GM18507 (cell line): ENCODE measurements at regions not wholly inside any gene's neighbourhood (a gene's known extent, or its start where the extent isn't known, plus 50 kb on each side); places are given as distances from the start of the nearest gene placed in this dataset.
"Not testable (repeated sequence)": the region's sequence is repeated elsewhere in the genome, so short reads cannot be mapped to it uniquely, and the experiment has no call there.

Experiments used
- DNase-seq: peaks from one replicate; pipeline ENCODE4 v3.0.0; 2011; ENCODE audit warnings: low read depth; ENCODE audit not compliant: insufficient read length; ENCODE audit errors: extremely low spot score
- FAIRE-seq: peaks from 2 replicates; lab custom pipeline; 2011; peaks lifted over from hg19 to GRCh38; lab: Jason Lieb, UNC

DNA sequence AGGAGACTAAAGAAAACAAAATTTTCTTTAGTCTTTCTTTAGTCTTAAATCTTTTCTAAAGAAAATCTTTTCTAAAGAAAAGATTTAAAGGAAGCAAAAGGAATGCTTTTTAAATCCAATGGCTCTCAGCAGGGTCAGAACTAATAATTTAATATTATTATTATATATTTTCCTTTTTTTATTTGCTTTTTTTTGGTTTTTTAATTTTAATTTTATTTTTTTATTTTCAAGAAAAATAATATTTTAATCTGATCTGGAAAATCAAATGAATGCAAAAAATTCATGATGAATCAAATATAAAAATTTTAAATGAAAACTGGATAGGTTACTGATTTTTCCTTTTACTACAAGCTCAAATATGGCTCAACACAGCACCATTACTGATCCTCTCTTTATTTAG, 70.7 kb upstream of the HECW1 start:
- no peak for FAIRE-seq
- DNase-seq: no peak

- FAIRE-seq: no peak
- no peak for DNase-seq
Observed at GRCh38 chr7:43042302-43042701, 70.1 kb upstream of the HECW1 start.

GRCh38 chr7:43044511-43044910, 67.9 kb upstream of the HECW1 start:
- FAIRE-seq (no peak), DNase-seq (no peak)

DNA sequence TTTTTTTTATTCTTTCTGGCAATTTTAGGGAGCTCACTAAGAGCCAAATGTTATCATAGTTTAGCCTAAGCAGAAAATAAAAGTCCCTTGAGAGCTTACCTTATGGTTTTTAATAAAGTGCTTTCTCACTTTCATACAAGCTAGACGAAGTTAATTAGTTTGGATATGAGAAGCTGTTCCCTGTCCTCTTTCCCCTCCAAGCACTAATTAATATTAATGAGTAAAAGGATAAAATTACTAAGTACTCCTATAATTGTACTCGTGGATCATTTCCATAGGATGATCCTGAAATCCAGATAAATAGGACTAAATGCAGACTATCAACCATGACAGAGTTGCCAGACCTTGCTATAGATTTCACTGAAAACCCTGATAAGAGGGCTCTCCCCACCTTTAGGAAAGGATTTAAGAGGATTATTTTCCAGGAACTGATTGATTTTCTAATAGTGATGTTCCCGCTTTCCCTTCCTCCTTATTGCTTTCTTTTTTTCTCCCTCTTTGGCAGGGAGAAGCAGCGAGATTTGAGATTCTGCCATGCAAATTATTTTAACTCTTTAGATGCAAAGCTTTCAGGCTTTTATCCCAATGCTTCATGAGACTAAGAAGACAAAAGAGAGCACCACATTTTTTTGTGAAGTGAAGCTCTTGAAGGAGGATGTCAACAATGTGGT, 58.3 kb upstream of the HECW1 start:
- FAIRE-seq (peak; percentile 33), DNase-seq (no peak)

DNA sequence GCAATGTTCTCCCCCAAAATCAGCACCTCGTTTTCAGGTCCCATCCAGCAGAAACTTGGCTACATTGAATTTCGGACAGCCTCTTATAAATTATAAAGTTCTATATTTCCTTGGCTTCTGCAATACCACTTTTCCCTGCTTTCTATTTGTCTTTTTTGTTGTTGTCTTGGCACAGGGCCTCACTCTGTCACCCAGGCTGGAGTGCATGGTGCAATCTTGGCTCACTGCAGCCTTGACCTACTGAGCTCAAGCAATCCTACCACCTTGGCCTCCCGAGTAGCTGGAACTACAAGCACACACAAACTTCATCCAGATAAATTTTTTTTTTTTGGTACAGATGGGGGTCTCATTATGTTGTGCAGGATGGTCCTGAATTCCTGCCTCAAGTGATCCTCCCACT, 55.3 kb upstream of the HECW1 start:
- no peak for FAIRE-seq
- no peak for DNase-seq

DNA sequence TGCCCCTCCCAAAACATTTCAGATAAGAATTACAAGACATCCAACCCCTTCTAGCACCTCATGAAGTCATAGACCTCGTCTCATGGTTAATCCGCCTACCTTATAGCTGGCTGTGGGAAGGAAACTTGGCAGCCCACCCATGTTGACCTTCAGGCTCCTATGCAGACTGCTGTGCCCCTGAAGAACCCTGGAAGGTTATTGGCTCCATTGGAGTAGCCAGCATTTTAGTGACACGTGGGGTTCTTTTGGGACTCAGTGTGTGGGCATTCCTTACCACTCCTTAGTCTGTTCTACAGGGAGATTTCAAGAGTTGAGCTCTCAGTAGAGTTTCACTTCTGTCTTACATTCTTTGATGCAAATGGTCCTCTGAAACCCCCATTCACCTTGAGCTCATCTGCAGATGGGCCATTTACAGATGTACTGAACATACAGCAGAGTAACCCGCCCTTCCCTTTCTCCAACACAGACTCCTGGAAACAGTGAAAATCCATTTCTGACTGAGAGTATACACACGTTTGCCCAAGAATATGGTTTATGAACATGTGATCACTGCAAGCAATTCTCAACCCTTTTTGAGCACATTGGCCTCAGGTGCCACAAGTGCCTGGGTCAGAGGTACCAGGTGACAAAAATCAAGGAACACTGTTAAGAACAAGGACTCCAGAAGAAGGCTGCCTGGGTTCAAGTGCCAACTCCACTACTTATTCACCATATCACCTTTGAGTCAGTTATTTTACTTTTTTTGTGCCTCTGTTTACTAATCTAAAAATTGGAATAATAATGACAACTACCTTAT, 54.0 kb upstream of the HECW1 start:
- FAIRE-seq: peak; percentile 81
- DNase-seq: no peak

DNA sequence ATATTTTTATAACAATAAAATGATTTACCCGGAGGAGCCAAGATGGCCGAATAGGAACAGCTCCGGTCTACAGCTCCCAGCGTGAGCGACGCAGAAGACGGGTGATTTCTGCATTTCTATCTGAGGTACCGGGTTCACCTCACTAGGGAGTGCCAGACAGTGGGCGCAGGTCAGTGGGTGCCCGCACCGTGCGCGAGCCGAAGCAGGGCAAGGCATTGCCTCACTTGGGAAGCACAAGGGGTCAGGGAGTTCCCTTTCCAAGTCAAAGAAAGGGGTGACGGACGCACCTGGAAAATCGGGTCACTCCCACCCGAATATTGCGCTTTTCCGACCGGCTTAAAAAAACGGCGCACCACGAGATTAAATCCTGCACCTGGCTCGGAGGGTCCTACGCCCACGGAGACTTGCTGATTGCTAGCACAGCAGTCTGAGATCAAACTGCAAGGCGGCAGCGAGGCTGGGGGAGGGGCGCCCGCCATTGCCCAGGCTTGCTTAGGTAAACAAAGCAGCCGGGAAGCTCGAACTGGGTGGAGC, 53.3 kb upstream of the HECW1 start:
- FAIRE-seq, DNase-seq: not testable (repeated sequence)
